Lower leg skin (tissue), 4 donors: ENCODE measurements at regions not wholly inside any gene's neighbourhood (a gene's known extent, or its start where the extent isn't known, plus 50 kb on each side); places are given as distances from the start of the nearest gene placed in this dataset.

Experiments used
- DNase-seq, 2 donors: peaks; one replicate each; pipeline ENCODE4 v3.0.0-alpha.2; 2019; ENCODE audit warnings: low spot score in 2 of 2
- H3K4me3 ChIP-seq: fragments of 200-600 bp; sonication (generic); 2 replicates; pipeline ENCODE4 v1.5.1; 2017; ENCODE audit warnings: mild to moderate bottlenecking, low read depth; ENCODE audit not compliant: poor library complexity, severe bottlenecking
- CTCF ChIP-seq, 3 donors: fragments of 450-650 bp; IDR thresholded peaks; one replicate each; pipeline ENCODE4 v1.5.1; 2016; ENCODE audit warnings: antibody characterized with exemption in 3 of 3, mild to moderate bottlenecking in 3 of 3, moderate library complexity in 2 of 3
- POLR2A ChIP-seq, 2 donors: fragments of 450-650 bp; IDR thresholded peaks; one replicate each; pipeline ENCODE4 v1.6.1; 2016 to 2017; ENCODE audit warnings: antibody characterized with exemption in 2 of 2, mild to moderate bottlenecking in 1 of 2, moderate library complexity in 1 of 2
- WGBS, 2 donors: methylation state at CpG; one replicate each; pipeline ENCODE4 v1.1.5; 2018; 5-methylcytosine and 5-hydroxymethylcytosine counted together
- intact Hi-C: fragments of 100-400 bp; cut with DNase I; formaldehyde crosslinking; loops from one replicate; pipeline ENCODE4 v1.15.0; 2023; ENCODE audit warnings: low total_unique reads

- intact Hi-C loops, result no loop called here
- TF ChIP-seq POLR2A (IDR thresholded peaks at IDR 0.05) (no peak), CTCF (IDR thresholded peaks at IDR 0.05) (no peak)
- H3K4me3 ChIP-seq, result no peak overlapping the region
- no peak for DNase-seq
- WGBS, 2 donors, result 89 to 95% methylated on average over 4 of the region's 4 CpGs
Observed at GRCh38 chr12:46073321-46073720, 82.9 kb upstream of the SCAF11 start.

- TF ChIP-seq POLR2A (IDR thresholded peaks at IDR 0.05), result no peak
- TF ChIP-seq CTCF (IDR thresholded peaks at IDR 0.05), result peak in 1 of 3 donors; percentile 67
- 43 to 44% methylated on average over 8 of the region's 8 CpGs for WGBS, 2 donors
- peak; percentile 50 to 92 for DNase-seq
- no peak overlapping the region for H3K4me3 ChIP-seq
- intact Hi-C loops, result no loop called here
Observed at GRCh38 chr12:46071769-46072624, 81.6 kb upstream of the SCAF11 start.

GRCh38 chr12:46071335-46071734, 81.0 kb upstream of the SCAF11 start:
- intact Hi-C loops, result no loop called here
- 59 to 66% methylated on average over 5 of the region's 5 CpGs for WGBS, 2 donors
- TF ChIP-seq POLR2A (IDR thresholded peaks at IDR 0.05) (no peak), CTCF (IDR thresholded peaks at IDR 0.05) (no peak)
- H3K4me3 ChIP-seq, result no peak overlapping the region
- DNase-seq, result no peak

GRCh38 chr12:46067094-46067493, 76.7 kb upstream of the SCAF11 start:
- intact Hi-C loops, result no loop called here
- WGBS, 2 donors, result 84% methylated on average over 9 of the region's 9 CpGs
- no peak for TF ChIP-seq POLR2A (IDR thresholded peaks at IDR 0.05)
- TF ChIP-seq CTCF (IDR thresholded peaks at IDR 0.05), result no peak
- H3K4me3 ChIP-seq, result no peak overlapping the region
- no peak for DNase-seq

GRCh38 chr12:46065412-46066166, 75.2 kb upstream of the SCAF11 start:
- no peak overlapping the region for H3K4me3 ChIP-seq
- 78 to 85% methylated on average over 3 of the region's 3 CpGs for WGBS, 2 donors
- no peak for DNase-seq
- intact Hi-C loops, result no loop called here
- TF ChIP-seq CTCF (IDR thresholded peaks at IDR 0.05), result no peak
- TF ChIP-seq POLR2A (IDR thresholded peaks at IDR 0.05), result no peak
